ENCODE measurements at regions not wholly inside any gene's neighbourhood (a gene's known extent, or its start where the extent isn't known, plus 50 kb on each side); places are given as distances from the start of the nearest gene placed in this dataset.

GRCh38 chr2:160630801-160631590 is 137.4 kb upstream of the RBMS1 start:
- no peak for DNase-seq (ENCODE audit: low spot score)

- no peak for DNase-seq (ENCODE audit: low spot score)
Measured at GRCh38 chr2:160632084-160632975, 138.7 kb upstream of the RBMS1 start.

DNA sequence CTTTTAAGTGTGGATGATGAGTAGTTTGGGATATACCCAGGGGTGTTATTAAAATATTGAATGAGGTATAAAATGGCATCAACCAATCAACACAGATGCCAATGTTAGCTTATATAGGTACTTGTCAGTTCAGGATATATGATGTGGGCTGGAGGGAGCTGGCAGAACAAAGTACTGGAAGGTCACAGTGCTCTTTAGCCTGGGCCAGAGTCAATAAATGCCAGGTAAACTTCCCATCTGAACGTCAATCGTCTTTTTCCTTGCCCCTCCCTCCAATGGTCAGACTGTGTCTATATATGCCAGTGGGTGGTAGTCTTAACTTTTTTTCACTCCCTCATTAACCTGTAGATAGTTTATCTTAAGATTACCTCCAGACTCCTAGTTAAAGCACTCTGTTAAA is 140.8 kb upstream of the RBMS1 start:
- no peak for DNase-seq (ENCODE audit: low spot score)

- DNase-seq (ENCODE audit: low spot score): no peak
Measured at GRCh38 chr2:160635488-160635887, 141.9 kb upstream of the RBMS1 start.

- no peak for DNase-seq (ENCODE audit: low spot score)
Measured at GRCh38 chr2:160639472-160639871, 145.9 kb upstream of the RBMS1 start.

GRCh38 chr2:160646684-160647444 is 153.3 kb upstream of the RBMS1 start:
- no peak for DNase-seq (ENCODE audit: low spot score)

- no peak for DNase-seq (ENCODE audit: low spot score)
Measured at GRCh38 chr2:160647967-160648685, 154.5 kb upstream of the RBMS1 start.

GRCh38 chr2:160649698-160650097 is 156.1 kb upstream of the RBMS1 start:
- no peak for DNase-seq (ENCODE audit: low spot score)

GRCh38 chr2:160650196-160651118 is 156.8 kb upstream of the RBMS1 start:
- no peak for DNase-seq (ENCODE audit: low spot score)

- DNase-seq (ENCODE audit: low spot score): no peak
Measured at GRCh38 chr2:160651416-160652200, 158.0 kb upstream of the RBMS1 start.

DNA sequence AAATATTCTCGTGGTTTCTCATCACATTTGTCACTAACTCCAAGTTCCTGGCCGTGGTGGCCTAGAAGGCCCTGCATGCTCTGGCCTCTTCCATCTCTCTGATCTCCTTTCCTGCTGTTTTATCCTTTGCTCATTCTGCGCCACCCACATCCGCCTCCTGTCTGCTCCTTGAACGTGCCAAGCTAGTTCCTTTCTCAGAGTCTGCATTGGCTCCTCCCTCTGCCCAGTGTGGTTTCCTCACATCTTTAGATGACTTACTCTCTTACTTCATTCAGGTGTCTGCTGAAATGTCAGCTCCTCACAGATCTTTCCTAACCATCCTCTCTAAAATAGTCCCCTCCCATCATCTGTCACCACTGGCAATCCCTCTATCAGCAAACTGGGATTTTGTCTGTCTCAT is 158.6 kb upstream of the RBMS1 start:
- DNase-seq (ENCODE audit: low spot score): no peak

GRCh38 chr2:160657196-160657595 is 163.6 kb upstream of the RBMS1 start:
- DNase-seq (ENCODE audit: low spot score): no peak

- DNase-seq (ENCODE audit: low spot score): no peak
Measured at GRCh38 chr2:160658851-160659250, 165.2 kb upstream of the RBMS1 start.

DNA sequence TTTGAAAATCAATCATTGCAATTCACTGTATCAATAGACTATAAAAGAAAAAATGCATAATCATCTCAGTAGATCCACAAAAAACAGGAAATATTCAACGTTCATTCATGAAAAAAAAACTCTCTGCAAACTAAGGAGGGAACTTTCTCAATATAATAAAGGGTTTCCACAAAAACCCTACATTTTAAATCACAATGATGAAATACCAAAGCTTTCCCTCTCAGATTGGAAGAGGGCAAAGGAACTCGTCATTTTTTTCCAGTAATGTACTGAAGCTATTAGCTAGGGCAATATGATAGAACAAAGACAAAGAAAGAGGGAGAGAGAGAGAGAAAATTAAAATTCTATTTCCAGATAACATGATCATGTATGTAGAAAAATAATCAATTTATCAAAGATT is 167.1 kb upstream of the RBMS1 start:
- DNase-seq (ENCODE audit: low spot score): no peak

DNA sequence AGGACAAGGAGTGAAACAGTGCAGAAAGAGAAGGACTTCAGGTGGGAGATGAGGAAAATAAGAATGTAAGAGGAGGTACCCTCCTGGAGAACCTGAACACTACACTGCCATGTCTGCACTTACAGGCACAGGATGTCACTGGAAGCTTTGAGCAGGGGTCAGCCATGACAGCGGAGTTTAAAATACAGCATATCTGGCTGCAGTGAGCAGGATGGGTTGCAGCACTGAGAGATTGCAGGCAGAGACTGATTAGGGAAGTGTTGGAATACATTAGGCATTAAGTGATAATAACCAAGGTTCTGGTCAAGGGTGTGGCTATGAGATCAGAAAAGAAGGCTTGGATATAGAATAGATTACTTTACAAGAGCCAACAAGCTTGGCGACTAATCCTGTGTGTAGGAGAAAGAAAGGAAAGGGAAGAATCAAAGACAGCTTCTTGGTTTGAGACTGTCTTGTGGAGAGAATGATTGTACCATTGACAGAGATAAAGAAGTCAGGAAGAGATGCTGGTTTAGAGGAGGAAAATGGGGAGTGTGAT is 171.1 kb upstream of the RBMS1 start:
- DNase-seq (ENCODE audit: low spot score): no peak

DNA sequence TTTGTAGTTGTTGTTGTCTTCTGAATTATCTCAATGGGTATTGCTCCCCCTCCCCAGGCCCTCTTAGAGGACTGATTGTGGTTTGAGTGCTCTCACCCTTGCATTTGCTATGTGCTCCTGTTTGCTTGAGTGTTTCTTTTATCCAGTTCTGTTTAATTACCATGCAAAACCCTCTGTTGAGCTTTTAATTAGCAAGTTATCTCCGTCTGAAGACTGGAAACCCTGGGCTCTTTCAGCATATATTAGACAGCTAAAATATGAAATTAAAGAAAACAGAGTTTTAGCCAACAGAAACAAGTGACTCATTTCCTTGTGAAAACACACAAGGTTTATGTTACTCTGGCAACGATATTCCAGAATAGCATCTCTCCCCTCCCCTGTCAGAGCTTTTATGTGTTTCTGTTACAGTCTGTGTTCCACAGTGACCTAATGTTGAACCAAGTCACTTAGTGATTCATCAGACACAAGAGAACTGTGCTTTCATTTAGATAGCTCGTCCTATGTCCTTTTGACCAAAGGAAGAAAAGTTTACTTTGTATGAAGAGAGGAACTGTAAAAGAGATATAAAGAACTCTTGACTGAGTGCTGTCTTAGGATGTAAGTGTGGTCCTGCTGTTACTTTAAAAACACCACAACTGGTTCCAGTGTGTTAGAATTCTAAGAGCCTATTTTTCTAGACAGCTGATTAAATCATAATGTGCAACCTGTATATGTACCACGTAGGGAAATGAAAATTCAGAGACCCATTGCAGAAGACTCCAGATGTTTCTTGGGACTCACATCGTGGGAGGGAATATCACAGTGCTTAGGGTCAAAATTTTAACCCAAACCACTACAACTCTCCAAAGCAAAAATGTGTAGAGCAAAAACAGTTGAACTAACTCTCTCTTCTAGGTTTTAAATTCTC is 172.8 kb upstream of the RBMS1 start:
- DNase-seq (ENCODE audit: low spot score): peak; percentile 7

DNA sequence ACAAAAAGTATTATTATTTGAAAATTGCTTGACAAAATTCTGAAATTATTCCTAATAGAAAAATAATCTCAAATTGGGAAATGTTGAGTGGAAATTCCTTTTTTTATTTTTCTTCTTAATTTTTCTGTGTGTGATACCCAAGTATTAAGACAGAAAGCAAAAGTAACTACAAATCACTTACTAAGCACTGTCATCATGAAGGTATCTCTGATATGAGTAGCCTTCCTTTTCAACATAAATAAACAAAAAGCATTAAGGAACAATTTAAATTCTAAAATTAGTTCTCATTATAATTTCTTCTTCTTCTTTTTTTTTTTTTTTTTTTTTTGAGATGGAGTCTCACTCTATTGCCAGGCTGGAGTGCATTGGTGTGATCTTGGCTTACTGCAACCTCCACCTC is 174.2 kb upstream of the RBMS1 start:
- no peak for DNase-seq (ENCODE audit: low spot score)

GRCh38 chr2:160670618-160671017 is 177.0 kb upstream of the RBMS1 start:
- no peak for DNase-seq (ENCODE audit: low spot score)

GRCh38 chr2:160672211-160672610 is 178.6 kb upstream of the RBMS1 start:
- no peak for DNase-seq (ENCODE audit: low spot score)

Measured in LoVo (cell line).